ENCODE measurements at regions not wholly inside any gene's neighbourhood (a gene's known extent, or its start where the extent isn't known, plus 50 kb on each side); places are given as distances from the start of the nearest gene placed in this dataset.
"Not testable (repeated sequence)": the region's sequence is repeated elsewhere in the genome, so short reads cannot be mapped to it uniquely, and the experiment has no call there.

GRCh38 chr1:98325646-98326440, 335.7 kb upstream of the SNX7 start:
- FAIRE-seq: no peak

DNA sequence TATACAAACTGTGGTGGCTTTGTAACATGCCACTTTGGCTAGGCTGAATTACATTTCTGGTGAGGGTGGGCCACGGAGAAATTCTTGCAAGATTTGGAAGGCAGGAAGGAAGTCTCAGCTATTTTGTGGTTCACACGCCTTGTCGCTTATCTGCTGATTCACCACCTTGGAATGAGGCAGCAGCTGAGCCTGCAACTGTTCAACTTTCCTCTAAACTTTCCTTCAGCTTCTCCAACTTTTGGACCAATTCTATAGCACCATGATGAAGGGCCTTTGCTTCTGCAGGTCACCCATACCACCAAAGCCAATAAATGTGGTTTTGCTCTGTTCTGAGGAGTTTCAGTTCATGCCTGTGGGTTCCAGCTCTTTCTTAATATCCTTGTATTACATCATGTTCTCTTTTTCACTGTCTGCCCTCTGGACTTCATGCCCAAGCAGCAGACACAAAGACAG, 337.6 kb upstream of the SNX7 start:
- FAIRE-seq: no peak

- no peak for FAIRE-seq
Measured at GRCh38 chr1:98323388-98323787, 338.1 kb upstream of the SNX7 start.

GRCh38 chr1:98322966-98323365, 338.6 kb upstream of the SNX7 start:
- FAIRE-seq: no peak

- FAIRE-seq: no peak
Measured at GRCh38 chr1:98322086-98322485, 339.4 kb upstream of the SNX7 start.

- FAIRE-seq: no peak
Measured at GRCh38 chr1:98321191-98321590, 340.3 kb upstream of the SNX7 start.

DNA sequence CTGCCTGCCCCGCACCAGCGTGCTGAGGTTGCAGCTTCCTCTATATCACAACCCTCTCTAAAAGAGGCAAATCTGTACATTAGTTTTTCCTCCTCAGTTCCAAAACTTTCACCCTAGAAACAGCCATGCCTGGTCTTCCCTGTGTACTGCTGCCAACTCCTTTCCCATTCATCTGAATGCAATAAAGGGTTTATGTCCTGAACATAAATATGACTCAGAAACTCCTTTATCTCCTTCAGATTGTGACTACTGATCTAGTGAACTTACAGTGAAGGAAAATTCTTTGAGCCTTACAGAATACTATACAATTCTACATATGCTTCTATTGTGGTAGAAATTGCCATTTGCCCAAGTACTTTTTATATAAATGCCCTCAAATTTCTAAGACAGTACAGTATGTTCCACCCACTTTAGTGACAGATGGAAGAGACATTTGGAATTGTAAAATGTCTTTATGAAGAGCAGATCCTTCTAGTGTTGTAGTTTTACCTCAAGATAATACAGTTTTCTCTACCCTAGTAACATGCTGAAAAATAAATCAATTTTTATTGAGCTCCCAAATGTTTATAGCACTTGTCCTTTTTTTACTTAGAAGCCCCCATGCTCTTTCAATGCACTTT, 345.1 kb upstream of the SNX7 start:
- no peak for FAIRE-seq

DNA sequence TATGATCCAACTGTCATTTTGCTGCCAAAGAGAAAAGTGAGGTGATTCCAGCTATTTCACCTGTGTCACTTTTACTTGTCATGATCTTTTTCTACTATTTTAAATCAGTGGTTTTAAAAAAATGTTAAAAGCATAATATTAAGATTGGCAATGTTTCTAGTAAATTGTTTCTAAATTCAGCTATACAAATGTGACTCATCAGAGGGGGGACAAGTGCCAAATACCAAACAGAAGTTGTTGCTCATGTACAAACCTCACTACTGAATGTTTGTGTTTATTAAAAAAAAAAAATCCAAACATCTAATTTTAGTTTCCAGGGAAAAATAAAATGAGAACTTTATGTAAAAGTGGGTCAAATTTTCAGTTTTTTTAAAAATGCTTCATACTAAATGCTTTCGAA, 346.2 kb upstream of the SNX7 start:
- peak; percentile 71 for FAIRE-seq

DNA sequence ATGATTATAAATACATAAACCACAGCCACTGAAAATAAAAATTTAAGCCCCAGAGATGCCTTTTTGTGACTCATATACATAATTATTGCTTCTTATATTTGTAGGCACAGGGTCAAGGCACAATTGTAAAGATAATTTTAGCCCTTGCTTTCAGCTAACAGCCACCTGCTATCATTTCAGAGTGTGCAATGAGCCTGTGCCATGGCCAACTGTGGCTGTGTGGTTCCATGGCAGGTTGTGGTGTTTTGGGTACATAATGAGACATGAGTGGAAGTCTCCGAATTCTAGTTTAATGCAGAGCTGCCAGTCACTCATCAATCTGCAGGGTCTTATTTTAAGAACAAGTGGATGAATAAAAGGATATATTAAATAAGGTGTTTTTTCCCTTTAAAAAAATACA, 346.9 kb upstream of the SNX7 start:
- no peak for FAIRE-seq

DNA sequence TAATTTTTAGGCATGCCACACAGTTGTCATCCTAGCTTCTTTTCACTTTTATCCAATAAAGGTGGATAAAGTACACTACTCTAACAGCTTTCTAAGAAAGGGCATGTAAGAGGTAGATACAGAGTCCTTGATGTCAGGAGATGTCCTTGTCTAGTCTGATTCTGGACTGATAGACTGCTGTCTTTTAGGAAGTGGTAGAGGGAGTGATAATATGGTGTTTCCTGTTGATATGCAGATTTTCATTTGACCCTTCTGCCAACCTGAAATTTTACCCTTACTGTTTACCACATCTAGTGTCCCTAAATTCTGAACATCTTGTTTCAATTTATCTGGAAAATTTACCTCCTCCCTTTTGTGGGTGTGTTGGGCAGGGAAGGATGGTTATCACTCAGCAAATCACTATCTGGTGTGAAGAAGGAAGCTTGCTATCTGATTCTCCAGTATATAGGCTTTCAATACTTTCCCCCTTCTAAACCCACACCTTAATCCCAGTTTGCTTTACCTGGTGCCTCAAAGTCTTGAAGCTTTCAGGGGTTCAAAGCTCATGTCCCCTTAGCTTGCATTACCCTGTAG, 354.9 kb upstream of the SNX7 start:
- FAIRE-seq: no peak

DNA sequence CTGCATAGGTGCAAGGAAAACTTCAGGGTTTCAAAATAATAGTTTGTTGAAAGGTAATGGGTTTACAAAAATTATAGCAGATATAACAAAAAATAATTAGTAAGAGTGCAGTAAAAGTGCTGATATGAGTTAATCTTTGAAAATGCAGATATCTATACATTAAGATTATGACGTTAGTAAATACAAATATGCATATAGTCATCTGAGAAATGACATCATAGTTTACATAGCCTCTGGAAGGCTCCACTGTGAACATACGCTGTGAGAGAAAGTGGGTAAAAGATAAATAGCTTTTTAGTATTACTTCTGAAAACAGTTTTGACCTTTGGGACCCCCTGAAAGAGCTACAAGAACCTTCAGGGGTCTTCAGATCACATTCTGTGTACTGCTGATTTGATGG, 356.2 kb upstream of the SNX7 start:
- FAIRE-seq: no peak

DNA sequence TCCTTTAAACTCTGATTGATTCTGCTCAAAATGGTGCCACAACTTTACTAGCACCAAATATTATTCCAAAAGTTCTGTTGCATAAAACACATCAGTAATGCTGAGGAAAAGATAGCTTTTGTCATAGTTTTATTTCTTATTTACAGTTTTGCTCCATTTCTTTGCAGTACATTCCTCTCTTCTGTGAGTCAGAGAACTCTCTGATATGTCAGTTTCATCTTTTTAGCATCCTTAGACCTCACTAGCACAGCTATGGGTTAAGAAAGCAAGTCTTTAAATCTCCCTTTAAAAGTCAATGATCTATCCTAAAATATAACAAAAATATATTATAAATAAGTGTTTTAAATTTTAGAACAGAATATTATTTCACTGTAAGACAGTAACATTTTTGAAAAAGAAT, 356.6 kb upstream of the SNX7 start:
- peak; percentile 8 for FAIRE-seq

DNA sequence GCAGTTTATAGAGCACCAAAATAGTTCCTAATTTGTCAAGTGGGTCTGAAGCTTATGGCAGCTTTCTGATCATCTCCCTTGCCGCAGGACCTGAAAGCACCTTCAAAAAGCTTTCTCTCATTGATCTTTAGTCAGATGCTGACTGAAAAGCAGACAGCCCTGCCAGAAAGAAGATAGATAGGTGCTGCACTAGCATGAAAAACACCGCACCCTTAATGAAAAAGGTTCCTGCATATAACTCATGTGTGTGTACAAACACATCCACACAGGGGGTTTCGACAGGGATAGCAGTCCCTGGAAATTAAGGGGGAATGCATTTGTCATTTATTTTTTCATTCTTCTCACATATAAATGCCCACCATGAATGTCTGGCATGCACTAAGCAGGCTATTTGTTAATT, 361.7 kb upstream of the SNX7 start:
- no peak for FAIRE-seq

DNA sequence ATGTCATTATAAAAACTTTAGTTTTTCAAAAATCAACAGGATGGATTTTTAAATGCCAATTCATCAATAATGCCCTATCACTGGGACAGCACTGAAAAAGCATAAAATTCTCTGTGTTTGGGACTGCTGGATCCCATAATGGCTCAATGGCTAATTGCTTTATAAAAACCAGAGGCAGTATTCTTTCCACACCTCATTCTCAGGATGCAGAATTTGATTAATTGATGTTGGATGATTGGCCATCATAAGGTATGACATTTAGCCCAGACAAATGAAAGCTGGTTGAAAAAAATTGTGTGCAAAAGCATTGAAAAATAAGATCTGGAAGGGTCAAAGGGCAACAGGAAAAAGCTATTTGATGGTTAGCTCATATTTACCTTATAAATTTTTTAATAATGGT, 362.2 kb upstream of the SNX7 start:
- FAIRE-seq: no peak

DNA sequence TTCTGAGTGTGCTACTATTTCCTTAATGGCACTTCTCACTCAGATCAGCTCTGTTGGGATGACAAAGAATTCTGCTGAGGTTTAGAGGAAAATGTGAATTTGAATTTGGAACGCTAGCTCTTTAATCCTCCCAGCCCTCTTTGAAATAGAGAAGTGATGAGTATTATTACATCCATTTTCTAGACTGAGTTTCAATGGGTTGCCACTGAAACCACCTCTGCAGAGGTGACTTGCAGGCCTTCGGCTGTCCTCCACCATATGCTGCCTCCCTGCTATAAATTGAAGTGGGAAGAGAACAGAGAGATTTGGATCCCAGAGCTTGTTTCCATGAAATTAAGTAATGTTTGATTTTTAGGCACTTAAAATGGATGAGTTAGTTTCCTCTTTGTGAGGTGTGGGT, 363.2 kb upstream of the SNX7 start:
- FAIRE-seq: no peak

GRCh38 chr1:98296681-98297080, 364.8 kb upstream of the SNX7 start:
- no peak for FAIRE-seq

DNA sequence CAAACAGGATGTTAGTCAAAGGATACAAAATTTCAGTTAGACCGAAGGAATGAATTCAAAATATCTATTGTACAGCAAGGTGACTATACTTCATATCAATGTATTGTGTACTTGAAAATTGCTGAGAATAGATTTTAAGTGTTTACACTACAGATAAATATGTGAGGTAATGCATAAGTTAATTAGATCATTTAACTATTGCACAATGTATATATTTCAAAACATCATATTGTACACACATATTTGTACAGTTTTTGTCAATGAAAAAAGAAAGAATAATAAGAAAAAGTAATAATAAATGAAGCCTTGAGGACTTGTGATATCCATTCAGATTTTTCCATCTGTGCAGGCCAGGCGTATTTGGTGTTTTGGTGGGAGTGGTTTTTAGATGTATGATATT, 367.4 kb upstream of the SNX7 start:
- no peak for FAIRE-seq

DNA sequence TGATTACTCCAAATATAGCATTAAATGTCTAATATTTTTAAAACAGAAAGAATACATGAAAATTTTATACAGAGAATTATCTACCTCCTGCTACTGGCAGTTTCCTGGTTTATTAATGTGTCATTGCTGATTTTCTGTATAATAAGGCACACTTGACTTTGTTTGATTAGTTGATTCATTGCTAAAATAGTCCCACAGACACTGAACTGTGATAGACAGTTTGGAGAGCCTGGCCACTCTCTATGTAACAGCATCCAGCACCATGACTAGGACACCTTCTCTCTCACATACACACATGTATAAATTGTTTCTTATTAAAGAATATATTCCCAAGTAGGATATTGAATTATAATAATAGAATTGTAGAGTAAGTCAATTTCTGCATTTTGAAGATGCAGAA, 368.5 kb upstream of the SNX7 start:
- no peak for FAIRE-seq

- no peak for FAIRE-seq
Measured at GRCh38 chr1:98289311-98289710, 368.5 kb upstream of the DPYD start.

- FAIRE-seq: no peak
Measured at GRCh38 chr1:98288494-98288893, 367.7 kb upstream of the DPYD start.

GRCh38 chr1:98287626-98288025, 366.8 kb upstream of the DPYD start:
- FAIRE-seq: no peak

- FAIRE-seq: no peak
Measured at GRCh38 chr1:98286656-98287055, 365.8 kb upstream of the DPYD start.

DNA sequence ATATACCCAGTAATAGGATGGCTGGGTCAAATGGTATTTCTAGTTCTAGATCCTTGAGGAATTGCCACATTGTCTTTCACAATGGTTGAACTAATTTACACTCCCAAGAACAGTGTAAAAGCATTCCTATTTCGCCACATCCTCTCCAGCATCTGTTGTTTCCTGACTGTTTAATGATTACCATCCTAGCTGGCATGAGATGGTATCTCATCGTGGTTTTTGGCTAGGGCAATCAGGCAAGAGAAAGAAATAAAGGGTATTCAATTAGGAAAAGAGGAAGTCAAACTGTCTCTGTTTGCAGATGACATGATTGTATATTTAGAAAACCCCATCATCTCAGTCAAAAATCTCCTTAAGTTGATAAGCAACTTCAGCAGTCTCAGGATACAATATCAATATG, 364.5 kb upstream of the DPYD start:
- not testable (repeated sequence) for FAIRE-seq

DNA sequence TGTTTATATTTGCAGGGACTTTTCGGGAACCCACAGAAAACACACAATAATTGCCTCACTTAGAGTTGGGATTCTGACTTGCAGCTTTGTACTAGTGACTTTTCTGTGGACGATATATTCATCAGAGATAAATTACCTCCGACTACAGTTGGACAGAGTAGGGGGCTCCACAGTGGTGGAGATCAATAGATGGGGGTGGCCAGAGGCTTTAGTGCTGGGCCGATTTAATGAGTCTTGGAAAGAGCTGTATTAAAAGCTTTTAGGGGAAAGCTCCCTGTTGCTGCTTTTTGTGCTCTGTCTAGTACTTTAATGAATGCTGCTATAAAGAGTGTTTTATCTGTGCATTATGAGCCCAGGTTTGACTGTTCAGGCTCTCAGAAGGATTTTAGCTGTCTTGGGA, 359.2 kb upstream of the DPYD start:
- no peak for FAIRE-seq
